ENCODE measurements at regions not wholly inside any gene's neighbourhood (a gene's known extent, or its start where the extent isn't known, plus 50 kb on each side); places are given as distances from the start of the nearest gene placed in this dataset.

DNA sequence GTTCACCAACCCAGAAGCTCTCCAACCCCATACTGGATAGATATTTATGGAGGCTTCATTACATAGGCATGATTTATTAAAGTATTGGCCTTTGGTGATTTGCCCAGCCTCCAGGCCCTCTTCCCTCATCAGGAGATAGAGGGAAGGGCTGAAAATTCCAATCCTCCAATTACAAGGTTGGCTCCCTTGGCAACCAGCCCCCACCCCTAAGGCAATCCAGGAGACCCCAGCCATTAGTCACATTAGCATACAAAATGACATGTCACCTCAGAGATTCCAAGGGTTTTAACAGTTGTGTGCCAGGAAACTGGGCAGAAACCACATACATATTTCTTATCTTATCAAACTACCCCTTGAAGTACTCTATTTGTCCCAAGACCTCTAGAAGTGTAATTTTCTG, 210.0 kb downstream of the HINT1 start:
- Histone ChIP-seq H3K4me1 (ENCODE audit: insufficient read depth) (peaks cover 24% of the 10 kb centered on the region), H3K4me2 (no peak overlapping the region), H4K20me1 (ENCODE audit: insufficient read depth, poor library complexity, severe bottlenecking) (no peaks in the 10 kb centered on the region), H2AFZ (no peak overlapping the region), H3K27ac (peak overlapping the region; percentile 59), H3K4me3 (no peak overlapping the region), H3K36me3 (replicated peaks; ENCODE audit: insufficient read depth, low read depth) (no peaks in the 10 kb centered on the region), H3K27me3 (no peaks in the 10 kb centered on the region), H3K79me2 (no peaks in the 10 kb centered on the region), H3K9me2 (replicated peaks; ENCODE audit: insufficient read depth) (no peaks in the 10 kb centered on the region), H3K9me3 (ENCODE audit: low read depth) (no peaks in the 10 kb centered on the region)
- TF ChIP-seq EZH2 (IDR thresholded peaks at IDR 0.05; ENCODE audit: borderline replicate concordance), result no peak
- TF ChIP-seq, protein P1, sequence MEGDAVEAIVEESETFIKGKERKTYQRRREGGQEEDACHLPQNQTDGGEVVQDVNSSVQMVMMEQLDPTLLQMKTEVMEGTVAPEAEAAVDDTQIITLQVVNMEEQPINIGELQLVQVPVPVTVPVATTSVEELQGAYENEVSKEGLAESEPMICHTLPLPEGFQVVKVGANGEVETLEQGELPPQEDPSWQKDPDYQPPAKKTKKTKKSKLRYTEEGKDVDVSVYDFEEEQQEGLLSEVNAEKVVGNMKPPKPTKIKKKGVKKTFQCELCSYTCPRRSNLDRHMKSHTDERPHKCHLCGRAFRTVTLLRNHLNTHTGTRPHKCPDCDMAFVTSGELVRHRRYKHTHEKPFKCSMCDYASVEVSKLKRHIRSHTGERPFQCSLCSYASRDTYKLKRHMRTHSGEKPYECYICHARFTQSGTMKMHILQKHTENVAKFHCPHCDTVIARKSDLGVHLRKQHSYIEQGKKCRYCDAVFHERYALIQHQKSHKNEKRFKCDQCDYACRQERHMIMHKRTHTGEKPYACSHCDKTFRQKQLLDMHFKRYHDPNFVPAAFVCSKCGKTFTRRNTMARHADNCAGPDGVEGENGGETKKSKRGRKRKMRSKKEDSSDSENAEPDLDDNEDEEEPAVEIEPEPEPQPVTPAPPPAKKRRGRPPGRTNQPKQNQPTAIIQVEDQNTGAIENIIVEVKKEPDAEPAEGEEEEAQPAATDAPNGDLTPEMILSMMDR (IDR thresholded peaks at IDR 0.05; ENCODE audit: poor library complexity), result no peak
- no peak for TF ChIP-seq EZH2phosphoT487 (IDR thresholded peaks at IDR 0.05; ENCODE audit: low read depth, severe bottlenecking, unreplicated experiment)
- DNase-seq (ENCODE audit: low spot score), result no peak

DNA sequence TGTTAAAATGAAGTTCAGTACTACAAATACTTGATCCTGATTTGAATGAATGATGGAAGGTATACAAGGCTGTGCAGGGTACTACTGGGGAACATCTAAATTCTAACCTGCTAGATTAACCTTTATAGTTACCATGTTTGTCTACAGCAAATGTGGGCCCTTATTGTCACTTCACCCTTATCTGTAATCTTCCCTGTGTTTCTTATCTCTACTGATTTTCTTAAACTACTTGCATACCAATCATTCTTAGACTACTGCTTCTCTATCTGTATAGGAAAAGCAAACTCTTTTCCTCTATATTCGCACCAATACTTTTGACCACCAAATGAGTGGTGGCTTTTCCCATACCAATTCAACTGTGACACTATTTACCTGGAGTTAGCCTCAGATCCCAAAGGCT, 210.7 kb downstream of the HINT1 start:
- Histone ChIP-seq H3K4me2 (peak overlapping the region; percentile 38), H3K27ac (peak overlapping the region; percentile 59), H3K27me3 (no peaks in the 10 kb centered on the region), H3K79me2 (no peaks in the 10 kb centered on the region), H3K9me3 (ENCODE audit: low read depth) (no peaks in the 10 kb centered on the region), H3K36me3 (replicated peaks; ENCODE audit: insufficient read depth, low read depth) (no peaks in the 10 kb centered on the region), H4K20me1 (ENCODE audit: insufficient read depth, poor library complexity, severe bottlenecking) (no peaks in the 10 kb centered on the region), H3K9me2 (replicated peaks; ENCODE audit: insufficient read depth) (no peaks in the 10 kb centered on the region), H3K4me1 (ENCODE audit: insufficient read depth) (peaks cover 24% of the 10 kb centered on the region), H2AFZ (no peak overlapping the region), H3K4me3 (no peak overlapping the region)
- no peak for DNase-seq (ENCODE audit: low spot score)
- 35% methylated on average over 1 of the region's 1 CpG for WGBS (ENCODE audit: low lambda C conversion rate, missing lambda C conversion rate)
- TF ChIP-seq, protein P1 (IDR thresholded peaks at IDR 0.05; ENCODE audit: poor library complexity), result no peak
- TF ChIP-seq EZH2phosphoT487 (IDR thresholded peaks at IDR 0.05; ENCODE audit: low read depth, severe bottlenecking, unreplicated experiment), result no peak
- no peak for TF ChIP-seq EZH2 (IDR thresholded peaks at IDR 0.05; ENCODE audit: borderline replicate concordance)

DNA sequence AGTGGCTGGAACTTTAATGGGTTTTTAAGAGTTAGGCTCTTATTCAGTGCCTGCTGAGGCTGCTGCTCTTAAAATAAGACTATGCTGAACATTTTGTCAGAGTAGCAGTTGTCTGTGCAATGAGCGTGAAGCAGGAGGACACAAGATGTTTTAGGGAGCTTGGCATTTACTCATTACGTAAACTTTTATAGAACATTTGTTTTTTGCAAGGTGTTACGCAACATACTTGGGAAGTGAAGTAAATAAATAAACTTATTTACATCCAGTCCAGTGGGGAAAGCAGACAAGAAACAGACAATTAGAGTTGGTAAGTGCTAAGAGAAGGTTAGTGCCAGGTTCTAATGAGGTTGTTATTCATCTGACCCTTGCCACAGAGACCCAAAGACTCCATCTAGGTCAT, 226.0 kb downstream of the HINT1 start:
- Histone ChIP-seq H3K9me3 (ENCODE audit: low read depth) (no peaks in the 10 kb centered on the region), H3K9me2 (replicated peaks; ENCODE audit: insufficient read depth) (no peaks in the 10 kb centered on the region), H3K79me2 (no peaks in the 10 kb centered on the region), H3K27ac (no peak overlapping the region), H3K27me3 (no peaks in the 10 kb centered on the region), H3K4me1 (ENCODE audit: insufficient read depth) (no peaks in the 10 kb centered on the region), H3K4me2 (no peak overlapping the region), H3K4me3 (no peak overlapping the region), H3K36me3 (replicated peaks; ENCODE audit: insufficient read depth, low read depth) (no peaks in the 10 kb centered on the region), H2AFZ (no peak overlapping the region), H4K20me1 (ENCODE audit: insufficient read depth, poor library complexity, severe bottlenecking) (peaks cover 2% of the 10 kb centered on the region)
- no peak for DNase-seq (ENCODE audit: low spot score)
- 97% methylated on average over 3 of the region's 3 CpGs for WGBS (ENCODE audit: low lambda C conversion rate, missing lambda C conversion rate)
- TF ChIP-seq EZH2 (IDR thresholded peaks at IDR 0.05; ENCODE audit: borderline replicate concordance), result no peak
- TF ChIP-seq, protein P1 (IDR thresholded peaks at IDR 0.05; ENCODE audit: poor library complexity), result no peak

DNA sequence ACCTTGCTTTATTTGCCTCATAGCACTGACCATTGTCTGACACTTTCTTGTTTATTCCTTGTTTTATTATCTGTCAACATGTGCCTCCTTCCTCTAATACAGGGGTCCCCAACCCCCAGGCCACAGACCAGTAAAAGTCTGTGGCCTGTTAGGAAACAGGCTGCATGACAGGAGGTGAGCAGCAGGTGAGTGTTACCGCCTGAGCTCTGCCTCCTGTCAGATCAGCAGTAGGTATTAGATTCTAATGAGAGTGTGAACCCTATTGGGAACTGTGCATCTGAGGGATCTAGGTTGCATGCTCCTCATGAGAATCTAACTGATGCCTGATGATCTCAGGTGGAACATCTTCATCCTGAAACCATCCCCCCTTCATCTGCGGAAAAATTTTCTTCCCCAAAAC, 228.0 kb downstream of the HINT1 start:
- no peaks in the 10 kb centered on the region for H3K79me2 ChIP-seq
- peaks cover 2% of the 10 kb centered on the region for H4K20me1 ChIP-seq (ENCODE audit: insufficient read depth, poor library complexity, severe bottlenecking)
- H3K27me3 ChIP-seq, result no peaks in the 10 kb centered on the region
- no peak for DNase-seq (ENCODE audit: low spot score)
- no peaks in the 10 kb centered on the region for H3K36me3 ChIP-seq (replicated peaks; ENCODE audit: insufficient read depth, low read depth)
- TF ChIP-seq EZH2phosphoT487 (IDR thresholded peaks at IDR 0.05; ENCODE audit: low read depth, severe bottlenecking, unreplicated experiment), result no peak
- TF ChIP-seq, protein P1 (IDR thresholded peaks at IDR 0.05; ENCODE audit: poor library complexity), result no peak
- TF ChIP-seq EZH2 (IDR thresholded peaks at IDR 0.05; ENCODE audit: borderline replicate concordance), result no peak
- H3K9me2 ChIP-seq (replicated peaks; ENCODE audit: insufficient read depth), result no peaks in the 10 kb centered on the region
- no peak overlapping the region for H3K4me2 ChIP-seq
- no peak overlapping the region for H2AFZ ChIP-seq
- H3K27ac ChIP-seq, result no peak overlapping the region
- 68% methylated on average over 2 of the region's 2 CpGs for WGBS (ENCODE audit: low lambda C conversion rate, missing lambda C conversion rate)
- no peaks in the 10 kb centered on the region for H3K4me1 ChIP-seq (ENCODE audit: insufficient read depth)
- H3K9me3 ChIP-seq (ENCODE audit: low read depth), result no peaks in the 10 kb centered on the region
- no peak overlapping the region for H3K4me3 ChIP-seq

Data from hepatocyte (in vitro differentiated cells).